ENCODE measurements at regions not wholly inside any gene's neighbourhood (a gene's known extent, or its start where the extent isn't known, plus 50 kb on each side); places are given as distances from the start of the nearest gene placed in this dataset.
"Not testable (repeated sequence)": the region's sequence is repeated elsewhere in the genome, so short reads cannot be mapped to it uniquely, and the experiment has no call there.

GRCh38 chr20:53804920-53805894, 211.6 kb upstream of the ZNF217 start:
- Histone ChIP-seq H3K9me3 (ENCODE audit: control insufficient read depth, low read length) (no peaks in the 10 kb centered on the region), H3K4me1 (ENCODE audit: control insufficient read depth, insufficient read depth, low read length) (peaks cover 17% of the 10 kb centered on the region), H3K36me3 (ENCODE audit: control insufficient read depth, insufficient read depth, low read length) (no peaks in the 10 kb centered on the region), H3K4me3 (ENCODE audit: low read length) (no peak overlapping the region), H3K9ac (ENCODE audit: low read length) (no peak overlapping the region), H3K27me3 (ENCODE audit: control insufficient read depth, insufficient read depth, low read length) (no peaks in the 10 kb centered on the region)

- not testable (repeated sequence) for H3K36me3 ChIP-seq (ENCODE audit: control insufficient read depth, insufficient read depth, low read length); H3K9ac ChIP-seq (ENCODE audit: low read length); H3K9me3 ChIP-seq (ENCODE audit: control insufficient read depth, low read length); H3K4me3 ChIP-seq (ENCODE audit: low read length); H3K27me3 ChIP-seq (ENCODE audit: control insufficient read depth, insufficient read depth, low read length)
- peaks cover 25% of the 10 kb centered on the region for H3K4me1 ChIP-seq (ENCODE audit: control insufficient read depth, insufficient read depth, low read length)
Measured at GRCh38 chr20:53804308-53804707, 210.7 kb upstream of the ZNF217 start.

DNA sequence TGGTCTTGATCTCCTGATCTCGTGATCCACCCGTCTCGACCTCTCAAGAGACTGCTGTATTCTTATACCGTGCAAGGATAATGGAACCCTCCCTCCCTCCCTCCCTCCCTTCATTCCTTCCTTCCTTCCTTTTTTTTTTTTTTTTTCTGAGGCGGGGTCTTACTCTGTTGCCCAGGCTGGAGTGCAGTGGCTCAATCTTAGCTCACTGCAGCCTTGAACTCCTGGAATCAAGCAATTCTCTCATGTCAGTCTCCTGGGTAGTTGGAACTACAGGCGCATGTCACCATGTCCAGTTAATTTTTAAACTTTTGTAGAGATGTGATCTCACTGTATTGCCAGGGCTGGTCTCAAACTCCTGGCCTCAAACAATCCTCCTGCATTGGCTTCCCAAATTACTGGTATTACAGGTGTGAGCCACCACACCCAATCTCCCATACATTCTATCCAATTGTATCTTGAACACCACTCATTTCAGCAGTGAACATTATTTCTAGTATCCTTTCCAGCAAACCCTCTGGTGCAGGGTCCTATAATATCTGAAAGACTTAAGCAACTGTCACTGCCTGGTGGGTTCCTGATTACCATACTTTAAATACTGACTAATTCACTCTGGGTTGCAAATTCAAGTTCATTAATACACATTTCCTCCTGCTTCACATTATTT, 210.0 kb upstream of the ZNF217 start:
- peaks cover 25% of the 10 kb centered on the region for H3K4me1 ChIP-seq (ENCODE audit: control insufficient read depth, insufficient read depth, low read length)
- H3K9ac ChIP-seq (ENCODE audit: low read length), result no peak overlapping the region
- H3K4me3 ChIP-seq (ENCODE audit: low read length), result no peak overlapping the region
- no peaks in the 10 kb centered on the region for H3K27me3 ChIP-seq (ENCODE audit: control insufficient read depth, insufficient read depth, low read length)
- H3K36me3 ChIP-seq (ENCODE audit: control insufficient read depth, insufficient read depth, low read length), result no peaks in the 10 kb centered on the region
- H3K9me3 ChIP-seq (ENCODE audit: control insufficient read depth, low read length), result no peaks in the 10 kb centered on the region

DNA sequence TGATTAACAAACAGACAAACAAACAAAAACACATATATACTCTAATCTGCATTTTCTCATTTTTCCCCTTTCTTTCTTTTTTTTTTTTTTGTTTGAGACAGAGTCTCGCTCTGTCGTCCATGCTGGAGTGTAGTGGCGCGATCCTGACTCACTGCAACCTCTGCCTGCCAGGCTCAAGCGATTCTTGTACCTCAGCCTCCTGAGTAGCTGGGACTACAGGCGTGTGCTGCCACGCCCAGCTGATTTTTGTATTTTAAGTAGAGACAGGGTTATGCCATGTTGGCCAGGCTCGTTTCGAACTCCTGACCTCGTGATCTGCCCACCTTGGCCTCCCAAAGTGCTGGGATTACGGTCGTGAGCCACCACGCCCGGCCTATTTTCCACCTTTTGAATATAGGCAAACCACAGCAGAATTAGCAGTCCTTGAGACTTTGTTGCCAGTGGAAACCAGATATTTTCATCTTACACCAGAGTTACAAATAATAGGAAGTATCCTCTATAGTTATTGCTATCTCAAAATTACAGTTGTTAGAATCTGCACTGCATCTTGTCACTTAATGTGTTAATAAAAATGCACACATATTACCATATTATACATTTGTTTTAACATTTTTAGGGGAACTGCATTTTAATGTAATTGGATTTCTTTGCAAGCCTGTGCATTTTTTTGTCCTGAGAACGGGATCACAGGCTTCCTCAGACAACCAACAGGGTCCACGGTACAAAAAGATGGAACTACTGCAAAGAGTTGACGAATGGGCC, 208.2 kb upstream of the ZNF217 start:
- no peak overlapping the region for H3K9ac ChIP-seq (ENCODE audit: low read length)
- peaks cover 25% of the 10 kb centered on the region for H3K4me1 ChIP-seq (ENCODE audit: control insufficient read depth, insufficient read depth, low read length)
- H3K27me3 ChIP-seq (ENCODE audit: control insufficient read depth, insufficient read depth, low read length), result no peaks in the 10 kb centered on the region
- H3K9me3 ChIP-seq (ENCODE audit: control insufficient read depth, low read length), result no peaks in the 10 kb centered on the region
- no peak overlapping the region for H3K4me3 ChIP-seq (ENCODE audit: low read length)
- no peaks in the 10 kb centered on the region for H3K36me3 ChIP-seq (ENCODE audit: control insufficient read depth, insufficient read depth, low read length)

GRCh38 chr20:53800883-53801604, 207.4 kb upstream of the ZNF217 start:
- no peak overlapping the region for H3K4me3 ChIP-seq (ENCODE audit: low read length)
- no peak overlapping the region for H3K9ac ChIP-seq (ENCODE audit: low read length)
- no peaks in the 10 kb centered on the region for H3K27me3 ChIP-seq (ENCODE audit: control insufficient read depth, insufficient read depth, low read length)

GRCh38 chr20:53800418-53800817, 206.8 kb upstream of the ZNF217 start:
- Histone ChIP-seq H3K9ac (ENCODE audit: low read length) (no peak overlapping the region), H3K9me3 (ENCODE audit: control insufficient read depth, low read length) (no peaks in the 10 kb centered on the region), H3K27me3 (ENCODE audit: control insufficient read depth, insufficient read depth, low read length) (no peaks in the 10 kb centered on the region), H3K4me1 (ENCODE audit: control insufficient read depth, insufficient read depth, low read length) (peaks cover 25% of the 10 kb centered on the region), H3K36me3 (ENCODE audit: control insufficient read depth, insufficient read depth, low read length) (no peaks in the 10 kb centered on the region), H3K4me3 (ENCODE audit: low read length) (no peak overlapping the region)

More at GRCh38 chr20:53800883-53801604, 207.4 kb upstream of the ZNF217 start:
- Histone ChIP-seq H3K36me3 (ENCODE audit: control insufficient read depth, insufficient read depth, low read length) (no peaks in the 10 kb centered on the region), H3K4me1 (ENCODE audit: control insufficient read depth, insufficient read depth, low read length) (peaks cover 25% of the 10 kb centered on the region), H3K9me3 (ENCODE audit: control insufficient read depth, low read length) (no peaks in the 10 kb centered on the region)

- Histone ChIP-seq H3K36me3 (ENCODE audit: control insufficient read depth, insufficient read depth, low read length) (no peaks in the 10 kb centered on the region), H3K27me3 (ENCODE audit: control insufficient read depth, insufficient read depth, low read length) (no peaks in the 10 kb centered on the region), H3K4me1 (ENCODE audit: control insufficient read depth, insufficient read depth, low read length) (peaks cover 25% of the 10 kb centered on the region), H3K9ac (ENCODE audit: low read length) (no peak overlapping the region), H3K9me3 (ENCODE audit: control insufficient read depth, low read length) (no peaks in the 10 kb centered on the region), H3K4me3 (ENCODE audit: low read length) (no peak overlapping the region)
Measured at GRCh38 chr20:53797085-53797484, 203.4 kb upstream of the ZNF217 start.

GRCh38 chr20:53795170-53795569, 201.5 kb upstream of the ZNF217 start:
- Histone ChIP-seq H3K36me3 (ENCODE audit: control insufficient read depth, insufficient read depth, low read length) (no peaks in the 10 kb centered on the region), H3K27me3 (ENCODE audit: control insufficient read depth, insufficient read depth, low read length) (no peaks in the 10 kb centered on the region), H3K9me3 (ENCODE audit: control insufficient read depth, low read length) (no peaks in the 10 kb centered on the region), H3K4me1 (ENCODE audit: control insufficient read depth, insufficient read depth, low read length) (peaks cover 8% of the 10 kb centered on the region), H3K9ac (ENCODE audit: low read length) (no peak overlapping the region), H3K4me3 (ENCODE audit: low read length) (no peak overlapping the region)

DNA sequence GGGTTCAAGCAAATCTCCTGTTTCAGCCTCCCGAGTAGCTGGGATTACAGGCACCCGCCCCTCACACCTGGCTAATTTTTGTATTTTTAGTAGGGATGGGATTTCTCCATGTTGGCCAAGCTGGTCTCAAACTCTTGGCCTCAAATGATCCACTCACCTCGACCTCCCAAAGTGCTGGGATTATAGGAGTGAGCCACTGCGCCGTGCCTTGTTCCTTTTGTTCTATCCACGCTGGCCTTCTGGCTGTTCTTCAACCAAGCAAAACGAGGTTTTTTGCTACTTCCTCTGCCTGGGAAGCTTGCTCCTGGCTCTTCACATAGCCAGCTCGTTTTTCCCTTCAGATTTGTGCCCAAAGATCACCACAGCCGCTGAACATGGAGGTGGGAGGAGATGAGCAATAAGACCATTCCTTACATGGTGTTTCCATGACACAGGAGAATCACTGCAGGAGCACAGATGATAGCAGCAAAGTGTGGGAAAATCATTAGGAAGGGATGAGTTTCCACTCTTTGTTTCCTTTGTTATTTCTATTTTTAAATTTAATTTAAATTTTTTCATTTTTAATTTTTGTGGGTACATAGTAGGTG, 201.0 kb upstream of the ZNF217 start:
- Histone ChIP-seq H3K36me3 (ENCODE audit: control insufficient read depth, insufficient read depth, low read length) (no peaks in the 10 kb centered on the region), H3K9ac (ENCODE audit: low read length) (no peak overlapping the region), H3K4me3 (ENCODE audit: low read length) (no peak overlapping the region), H3K27me3 (ENCODE audit: control insufficient read depth, insufficient read depth, low read length) (no peaks in the 10 kb centered on the region), H3K9me3 (ENCODE audit: control insufficient read depth, low read length) (no peaks in the 10 kb centered on the region), H3K4me1 (ENCODE audit: control insufficient read depth, insufficient read depth, low read length) (peaks cover 2% of the 10 kb centered on the region)

- Histone ChIP-seq H3K4me3 (ENCODE audit: low read length) (no peak overlapping the region), H3K9ac (ENCODE audit: low read length) (no peak overlapping the region), H3K4me1 (ENCODE audit: control insufficient read depth, insufficient read depth, low read length) (no peaks in the 10 kb centered on the region), H3K36me3 (ENCODE audit: control insufficient read depth, insufficient read depth, low read length) (no peaks in the 10 kb centered on the region), H3K27me3 (ENCODE audit: control insufficient read depth, insufficient read depth, low read length) (no peaks in the 10 kb centered on the region), H3K9me3 (ENCODE audit: control insufficient read depth, low read length) (no peaks in the 10 kb centered on the region)
Measured at GRCh38 chr20:53793783-53794383, 200.2 kb upstream of the ZNF217 start.

- Histone ChIP-seq H3K4me1 (ENCODE audit: control insufficient read depth, insufficient read depth, low read length) (no peaks in the 10 kb centered on the region), H3K36me3 (ENCODE audit: control insufficient read depth, insufficient read depth, low read length) (no peaks in the 10 kb centered on the region), H3K27me3 (ENCODE audit: control insufficient read depth, insufficient read depth, low read length) (no peaks in the 10 kb centered on the region), H3K9ac (ENCODE audit: low read length) (no peak overlapping the region), H3K9me3 (ENCODE audit: control insufficient read depth, low read length) (no peaks in the 10 kb centered on the region), H3K4me3 (ENCODE audit: low read length) (no peak overlapping the region)
Measured at GRCh38 chr20:53792946-53793536, 199.4 kb upstream of the ZNF217 start.
